Stimulated activated CD4-positive, alpha-beta T cell treated with anti-CD3 and anti-CD28 coated beads, Interleukin-4, amount 100 ng/mL, for 1 hour (primary cell): ENCODE measurements at regions not wholly inside any gene's neighbourhood (a gene's known extent, or its start where the extent isn't known, plus 50 kb on each side); places are given as distances from the start of the nearest gene placed in this dataset.
A peak's percentile ranks its signal among the peaks of the same experiment; 100 is the strongest.

Experiments
- DNase-seq: peaks from one replicate; pipeline ENCODE4 v3.0.0-alpha.2; 2020

DNA sequence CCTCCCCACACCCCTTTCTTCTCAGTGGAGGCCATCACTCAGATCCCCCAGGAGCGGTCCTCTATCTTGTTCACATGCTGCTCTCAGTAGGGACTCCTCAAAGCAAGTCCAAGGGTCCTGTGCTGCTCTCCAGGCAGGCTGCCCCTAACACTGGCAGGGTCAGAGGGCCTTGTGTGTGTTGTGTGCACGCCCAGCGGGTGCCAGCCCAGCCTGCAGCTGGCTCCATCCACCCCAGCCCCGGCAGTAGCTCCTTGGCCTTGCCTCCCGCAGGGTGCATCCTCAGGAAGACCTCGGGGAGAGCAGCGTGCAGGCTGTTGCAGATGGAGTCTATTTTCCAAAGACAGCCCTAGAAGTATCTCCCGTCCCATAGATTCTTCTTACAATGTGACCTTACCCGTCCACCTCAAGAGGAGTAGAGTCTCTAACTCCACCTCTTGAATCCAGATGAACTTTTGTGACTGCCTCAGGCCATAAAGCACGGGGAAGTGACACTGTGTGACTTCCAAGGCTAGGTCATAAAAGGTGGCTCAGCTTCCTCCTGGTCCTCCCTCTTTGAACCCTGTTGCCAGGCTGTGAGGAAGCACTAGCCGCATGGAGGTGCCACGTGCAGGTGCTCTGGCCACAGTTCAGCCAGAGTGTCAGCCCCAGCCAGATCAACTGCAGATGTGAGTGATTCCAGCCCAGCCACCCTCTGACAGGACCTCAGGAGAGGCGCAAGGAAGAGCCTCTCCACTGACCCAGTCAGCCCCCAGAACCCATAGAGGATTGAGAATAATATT, 531.6 kb downstream of the SHQ1 start:
- no peak for DNase-seq

DNA sequence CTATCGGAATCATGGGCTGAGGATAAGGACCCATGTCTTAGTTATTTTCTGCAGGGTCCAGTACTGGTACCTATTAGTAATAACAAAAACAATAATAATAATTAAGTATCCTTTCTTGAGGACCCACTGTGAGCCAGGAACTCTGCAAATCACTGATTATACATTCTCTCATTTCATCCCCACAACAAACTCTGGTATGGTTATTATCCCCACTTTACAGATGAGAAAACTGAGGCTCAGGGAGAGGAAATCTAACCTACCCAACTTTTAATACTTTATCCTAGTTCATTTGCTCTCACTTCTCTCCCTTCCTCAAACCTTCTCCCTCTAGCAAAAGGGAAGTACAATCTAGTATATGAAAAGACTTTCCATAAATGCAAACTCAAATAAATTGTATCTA, 528.4 kb upstream of the PROK2 start:
- DNase-seq: no peak

DNA sequence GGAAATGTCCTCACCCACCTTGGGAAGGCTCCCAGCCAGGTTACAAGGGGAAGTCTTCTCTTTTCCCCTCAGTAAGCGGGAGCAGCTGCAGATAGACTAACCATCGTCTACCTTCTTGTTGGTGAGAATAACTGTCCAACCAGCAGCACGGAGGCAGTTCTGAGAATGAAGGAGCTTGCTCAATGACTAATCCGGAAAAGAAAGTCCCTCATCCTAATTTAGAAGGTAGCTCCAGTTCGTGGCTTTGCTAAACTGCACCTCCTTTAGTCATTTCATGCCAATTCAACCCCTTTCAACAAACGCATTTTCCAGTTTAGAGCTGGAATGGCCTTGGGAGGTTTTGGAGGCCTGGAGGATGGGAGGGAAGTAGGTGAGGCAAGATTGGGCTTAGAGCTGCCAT, 527.4 kb upstream of the PROK2 start:
- no peak for DNase-seq

DNA sequence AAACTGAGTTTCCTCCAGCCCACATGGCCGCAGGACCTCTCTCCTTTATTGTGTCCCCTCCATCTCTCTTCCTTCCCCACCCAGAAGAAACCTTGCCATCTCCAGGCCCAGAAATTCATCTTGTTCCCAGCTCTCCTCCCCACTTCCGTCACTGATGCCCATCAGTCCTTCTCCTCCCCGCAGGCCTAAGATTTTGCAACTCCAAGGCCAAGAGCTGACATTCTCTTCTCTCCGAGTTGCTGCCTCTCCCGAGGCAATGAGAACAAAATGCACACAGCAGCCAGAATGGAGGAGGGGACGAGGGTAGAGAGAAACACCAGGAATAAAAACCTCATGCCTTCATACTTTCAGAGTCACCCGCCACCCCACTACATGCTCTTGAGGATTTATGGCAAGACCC, 526.5 kb upstream of the PROK2 start:
- DNase-seq: no peak

DNA sequence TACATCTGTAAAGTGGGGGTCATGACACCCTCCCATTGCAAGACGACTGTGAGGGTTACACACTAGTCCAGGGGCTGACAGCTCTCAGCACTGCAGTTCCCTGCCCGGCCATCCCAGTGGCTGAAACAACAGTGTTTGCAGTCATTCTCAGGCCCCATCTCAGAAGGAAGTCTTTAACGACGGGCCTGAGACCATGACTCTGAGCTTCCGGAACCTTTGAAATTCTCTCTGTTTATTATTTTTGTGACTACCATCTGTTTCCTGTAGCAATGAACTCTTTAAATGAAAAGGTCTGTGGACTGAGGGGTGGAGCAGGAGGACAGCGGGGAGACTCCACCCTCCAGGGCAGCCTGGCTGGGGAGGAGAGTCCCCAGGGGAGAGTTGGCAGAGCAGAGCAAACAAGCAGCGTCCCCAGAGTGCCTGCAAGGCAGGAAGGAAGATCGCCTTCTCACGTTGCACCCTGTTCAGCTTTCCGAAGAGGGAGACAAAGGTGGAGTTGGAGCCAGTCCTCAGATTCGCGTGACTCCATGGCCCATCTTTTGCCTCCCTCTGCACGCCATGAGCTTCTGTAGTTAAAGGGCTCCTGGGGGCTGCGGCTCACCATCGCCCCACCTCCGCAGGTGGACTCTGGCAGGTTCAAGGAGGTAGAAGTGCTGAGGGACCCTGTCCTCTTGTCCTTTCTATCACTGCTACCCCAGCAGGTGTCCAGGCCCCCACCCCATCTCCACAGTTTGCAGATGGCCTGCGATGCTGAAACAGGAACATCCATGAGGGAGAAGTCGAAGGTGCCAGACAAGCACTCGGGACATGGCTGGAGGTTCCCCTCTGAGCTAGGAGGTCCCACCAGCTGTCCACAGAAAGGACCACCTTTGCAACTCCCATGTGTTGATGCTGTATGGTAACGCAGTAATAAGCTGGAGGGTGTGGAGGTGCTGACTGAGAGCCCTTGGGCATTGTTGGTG, 525.8 kb upstream of the PROK2 start:
- peak; percentile 8 for DNase-seq

DNA sequence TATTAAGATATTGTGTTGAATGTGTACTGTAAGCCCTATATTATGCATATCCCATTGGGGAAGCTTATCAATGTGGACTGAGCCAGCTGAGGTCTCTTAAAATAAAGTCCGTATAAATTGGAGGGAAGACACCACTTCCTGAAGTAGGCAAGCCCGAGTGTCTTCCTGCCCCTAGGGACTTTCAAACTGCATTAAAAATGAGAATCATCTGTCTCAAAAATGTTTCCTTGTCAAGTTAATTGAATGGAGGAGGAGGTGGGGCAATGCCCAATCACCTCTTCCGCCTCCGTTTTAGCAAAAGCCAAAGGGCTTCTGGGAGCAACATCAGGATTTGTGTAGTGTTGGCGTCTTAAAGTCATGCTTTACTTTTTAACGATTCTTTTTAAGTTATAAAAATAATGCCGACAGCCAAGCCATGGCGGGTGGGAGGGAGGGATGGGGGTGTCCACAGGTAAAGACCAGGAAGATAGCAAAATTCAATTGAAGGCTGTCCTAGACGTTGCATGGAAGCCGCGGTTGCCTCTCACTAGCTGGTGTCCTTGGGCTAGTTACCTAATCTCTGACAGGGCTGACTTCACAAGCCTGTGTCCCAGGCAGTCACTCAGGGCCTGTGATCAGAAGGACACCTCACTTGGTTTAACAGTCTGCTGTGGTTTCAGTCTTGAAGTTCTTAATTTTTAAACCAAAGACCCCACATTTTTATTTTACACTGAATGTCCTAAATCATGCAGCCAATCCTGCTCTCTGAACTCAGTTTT, 524.9 kb upstream of the PROK2 start:
- DNase-seq: no peak

DNA sequence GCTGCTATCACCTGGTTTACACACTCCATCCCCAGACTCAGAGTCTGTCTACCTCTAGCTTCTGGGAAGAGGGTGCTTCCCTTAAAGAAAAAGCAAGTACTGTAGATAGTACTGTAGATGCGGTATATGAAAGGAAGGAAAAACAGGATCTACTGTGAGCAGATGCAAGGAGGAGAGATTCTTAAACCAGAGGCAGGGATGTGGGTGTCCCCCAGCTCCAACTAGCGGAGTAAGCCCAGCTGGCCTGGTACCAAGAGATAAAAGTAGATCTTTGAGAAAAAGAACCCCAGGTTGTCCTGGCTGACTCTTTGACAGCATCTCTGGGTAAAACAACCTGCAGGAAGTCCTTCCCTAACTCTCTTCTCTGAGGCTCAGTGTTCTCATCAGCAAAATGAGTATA, 523.7 kb upstream of the PROK2 start:
- DNase-seq: no peak

DNA sequence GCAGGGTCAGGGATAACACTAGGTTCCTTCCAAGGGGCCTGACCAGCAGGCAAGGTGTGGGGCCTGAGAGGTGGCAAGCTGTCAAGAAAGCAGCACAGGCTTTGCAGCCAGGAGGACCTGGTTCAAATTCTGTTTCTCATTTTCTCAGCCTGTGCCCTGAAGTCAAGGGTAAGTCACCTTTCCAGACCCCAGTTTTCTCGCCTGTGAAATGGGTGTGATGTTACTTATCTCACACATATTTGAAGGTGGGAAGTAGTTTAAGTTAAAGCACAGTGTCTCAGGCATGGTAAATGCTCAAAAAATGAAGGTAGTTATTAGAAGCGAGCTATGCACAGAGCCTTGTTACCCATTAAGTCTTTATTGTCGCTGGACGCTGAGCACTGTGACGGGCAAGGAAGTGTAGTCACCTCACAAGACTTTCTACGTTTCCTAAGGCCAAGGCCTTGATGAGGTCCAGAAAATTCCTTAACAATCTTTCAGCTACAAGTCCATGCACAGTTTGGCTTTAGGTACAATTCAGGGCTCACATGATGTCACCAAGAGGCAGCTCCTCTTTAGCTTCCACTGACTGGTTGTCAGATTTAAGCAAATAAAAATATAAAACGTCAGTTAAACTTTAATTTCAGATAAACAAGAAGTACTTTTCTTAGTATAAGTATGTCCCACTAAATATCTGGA, 522.6 kb upstream of the PROK2 start:
- no peak for DNase-seq

DNA sequence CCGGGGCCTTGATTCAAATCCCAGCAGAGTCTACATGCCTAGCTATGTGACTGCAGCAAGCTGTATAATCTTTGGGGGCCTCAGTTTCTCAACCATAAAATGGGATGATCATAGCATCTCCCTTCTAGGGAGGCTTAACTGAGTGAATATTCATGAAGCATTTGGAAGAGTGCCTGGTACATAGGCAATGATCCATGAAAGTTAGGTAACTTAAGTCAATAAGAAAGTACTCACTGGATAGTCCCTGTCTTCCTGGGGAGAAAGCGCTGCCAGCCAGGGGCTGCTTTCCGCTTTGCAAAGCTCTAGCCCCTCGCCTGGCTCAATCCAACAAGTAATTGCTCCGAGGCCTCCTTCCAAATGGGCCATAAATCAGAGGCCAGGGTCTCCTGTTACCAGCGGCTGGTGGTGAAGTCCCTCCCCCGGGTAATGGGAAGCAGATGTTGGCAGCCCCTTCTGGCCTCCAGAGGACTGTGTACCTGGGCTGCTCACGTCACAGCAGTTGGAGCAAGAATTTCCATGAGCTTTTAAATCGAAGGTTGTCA, 521.9 kb upstream of the PROK2 start:
- DNase-seq: no peak

DNA sequence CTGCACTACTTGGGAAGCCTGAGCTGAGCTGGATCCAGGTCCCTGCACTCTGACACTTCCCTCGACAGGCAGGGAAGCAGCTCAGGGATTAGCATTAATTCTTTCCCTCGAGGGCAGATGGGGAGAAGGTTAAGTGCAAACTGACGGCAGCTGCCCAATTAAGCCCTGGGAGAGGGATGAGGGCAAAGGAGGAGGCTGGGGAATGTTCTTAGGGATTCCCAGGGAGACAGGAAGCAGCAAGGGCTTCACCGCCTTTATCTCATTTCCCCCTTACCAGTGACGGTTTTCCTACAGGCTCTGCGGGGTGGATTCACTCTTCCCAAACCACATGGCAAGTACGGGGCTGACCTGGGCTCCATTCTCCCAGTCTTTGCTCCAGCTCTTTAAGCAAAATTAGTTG, 519.0 kb upstream of the PROK2 start:
- no peak for DNase-seq

DNA sequence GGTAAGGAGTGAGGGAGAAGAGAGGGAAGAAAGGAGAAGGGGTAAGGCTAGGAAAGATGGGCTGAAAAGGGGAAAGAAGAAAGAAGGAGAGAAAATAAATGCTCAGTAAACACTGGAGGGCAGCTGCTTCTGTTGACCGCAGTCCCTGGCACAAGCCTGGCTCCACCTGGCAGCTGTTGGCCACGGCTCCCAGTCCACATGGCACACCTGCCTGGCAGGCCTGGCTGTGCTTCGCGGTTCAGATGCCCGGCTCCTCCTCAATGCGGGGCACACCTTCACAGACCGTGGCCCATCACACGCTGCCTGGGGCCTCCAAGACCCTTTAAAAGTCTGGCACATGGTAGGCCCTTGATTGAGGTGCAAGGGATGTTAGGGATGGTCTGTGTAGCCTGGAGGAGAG, 516.8 kb upstream of the PROK2 start:
- no peak for DNase-seq

DNA sequence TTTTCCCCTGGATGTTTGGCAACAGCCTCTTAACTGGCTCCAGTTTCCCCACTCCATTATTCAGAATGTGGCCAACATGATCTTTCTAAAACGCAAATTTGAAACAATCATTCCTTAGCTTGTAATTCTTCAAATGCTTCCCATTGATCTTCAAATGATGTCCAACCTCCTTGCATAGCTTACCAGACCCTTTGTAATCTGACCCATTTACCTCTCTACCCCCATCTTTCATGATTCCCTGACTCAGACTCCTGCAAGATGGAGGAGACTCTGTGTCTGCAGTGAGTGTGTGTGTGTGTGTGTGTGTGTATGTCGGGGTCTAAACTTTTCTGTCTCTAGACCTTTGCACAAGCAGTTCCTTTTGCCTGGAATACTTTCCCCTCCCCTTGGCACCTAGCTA, 515.7 kb upstream of the PROK2 start:
- DNase-seq: no peak

DNA sequence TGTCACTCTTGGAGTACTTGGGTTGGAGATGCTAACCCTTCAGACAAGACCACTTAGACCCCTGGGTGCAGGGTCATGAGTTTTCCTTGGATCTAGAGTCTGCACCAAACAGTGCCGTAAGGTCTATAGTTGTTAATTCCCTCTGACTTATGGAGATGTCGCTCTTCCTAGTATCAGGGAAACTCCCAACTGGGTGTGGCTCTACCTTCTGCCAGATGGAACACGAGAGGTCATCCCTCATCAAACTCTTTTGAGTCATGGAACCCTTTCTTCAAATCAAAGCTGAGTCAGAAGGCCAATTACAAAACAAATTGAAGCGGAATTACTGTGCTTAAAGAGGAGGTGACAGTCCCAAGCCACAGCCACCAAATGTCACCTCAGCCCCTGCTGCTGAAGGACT, 514.9 kb upstream of the PROK2 start:
- no peak for DNase-seq

DNA sequence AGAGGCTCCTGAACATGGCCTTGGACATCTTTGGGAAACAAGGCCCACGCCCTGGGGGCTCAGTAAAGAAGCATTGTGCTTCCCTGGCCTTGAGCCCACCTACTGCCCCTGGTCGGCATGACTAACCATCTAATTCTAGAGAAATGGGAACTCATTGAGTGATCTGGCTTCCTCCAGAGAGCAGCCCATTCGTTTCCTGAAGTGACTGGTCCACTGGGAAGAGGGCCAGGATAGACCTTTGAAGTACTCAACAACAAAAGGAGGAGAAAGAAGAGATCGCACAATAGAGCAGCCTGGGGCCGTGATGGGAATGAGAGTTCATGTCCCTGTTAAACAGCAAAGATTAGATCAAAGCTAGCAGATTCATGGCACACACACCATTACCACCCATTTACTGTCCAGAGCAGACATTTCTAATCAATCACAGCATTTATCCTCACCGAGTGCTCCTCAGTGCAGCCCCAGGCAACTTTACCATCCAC, 514.4 kb upstream of the PROK2 start:
- no peak for DNase-seq

DNA sequence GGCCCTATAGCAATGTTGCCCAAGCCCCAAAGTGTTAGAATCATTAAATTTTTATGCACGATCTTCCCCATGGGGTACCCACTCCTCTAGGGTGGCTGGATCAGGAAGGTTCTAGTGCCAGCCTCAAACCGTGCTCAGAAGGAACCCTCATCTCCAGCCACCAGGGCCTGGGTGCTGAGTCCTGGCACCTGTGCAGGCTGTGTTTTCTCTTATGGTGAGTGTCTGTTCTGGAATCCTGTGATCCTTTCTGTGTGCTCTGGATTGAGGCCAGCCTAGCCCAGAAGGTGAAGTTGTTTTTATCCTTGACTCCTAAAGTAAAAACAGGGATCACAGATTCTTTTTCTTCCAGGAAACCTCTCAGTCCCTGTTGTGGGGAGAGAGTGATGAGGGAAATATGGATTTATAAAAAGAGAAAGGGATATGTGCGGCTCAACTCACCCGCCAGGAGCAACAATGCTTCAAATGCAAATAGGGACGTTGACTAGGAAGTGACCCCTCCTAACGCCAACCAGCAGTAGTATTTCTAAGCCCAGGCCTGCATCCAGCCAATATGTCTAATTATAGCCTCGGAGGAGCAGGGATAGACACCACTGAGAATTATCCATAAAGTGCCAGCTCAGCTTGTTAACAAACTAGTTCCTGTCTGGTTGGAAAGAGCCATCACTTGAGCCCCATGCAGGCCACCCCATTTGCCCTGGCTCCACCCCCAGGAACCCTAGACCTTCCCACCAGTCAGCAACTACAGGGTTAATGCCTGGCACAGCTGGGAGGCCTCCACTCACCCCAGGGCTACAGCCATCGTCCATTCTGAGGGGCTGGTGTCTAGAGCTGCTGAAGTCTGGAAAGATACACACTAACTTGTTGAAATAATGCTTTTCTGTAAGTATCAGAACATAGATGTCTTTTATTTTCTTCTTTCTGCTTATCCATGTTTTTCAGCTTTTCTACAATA, 513.5 kb upstream of the PROK2 start:
- no peak for DNase-seq

DNA sequence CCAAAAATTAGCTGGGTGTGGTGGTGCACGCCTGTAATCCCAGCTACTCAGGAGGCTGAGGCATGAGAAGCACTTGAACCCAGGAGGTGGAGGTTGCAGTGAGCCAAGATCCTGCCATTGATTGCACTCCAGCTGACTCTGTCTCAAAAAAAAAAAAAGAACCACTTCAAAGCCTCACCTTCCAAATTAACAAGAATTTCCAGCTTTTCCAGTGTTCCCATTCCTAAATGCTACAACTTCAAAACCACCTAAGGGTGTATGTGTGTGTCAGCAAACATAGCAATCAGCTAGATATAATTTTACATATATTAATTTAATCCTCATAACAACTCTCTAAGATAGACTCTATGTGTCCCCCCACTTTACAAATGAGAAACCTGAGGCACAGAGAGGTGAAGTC, 512.5 kb upstream of the PROK2 start:
- no peak for DNase-seq

DNA sequence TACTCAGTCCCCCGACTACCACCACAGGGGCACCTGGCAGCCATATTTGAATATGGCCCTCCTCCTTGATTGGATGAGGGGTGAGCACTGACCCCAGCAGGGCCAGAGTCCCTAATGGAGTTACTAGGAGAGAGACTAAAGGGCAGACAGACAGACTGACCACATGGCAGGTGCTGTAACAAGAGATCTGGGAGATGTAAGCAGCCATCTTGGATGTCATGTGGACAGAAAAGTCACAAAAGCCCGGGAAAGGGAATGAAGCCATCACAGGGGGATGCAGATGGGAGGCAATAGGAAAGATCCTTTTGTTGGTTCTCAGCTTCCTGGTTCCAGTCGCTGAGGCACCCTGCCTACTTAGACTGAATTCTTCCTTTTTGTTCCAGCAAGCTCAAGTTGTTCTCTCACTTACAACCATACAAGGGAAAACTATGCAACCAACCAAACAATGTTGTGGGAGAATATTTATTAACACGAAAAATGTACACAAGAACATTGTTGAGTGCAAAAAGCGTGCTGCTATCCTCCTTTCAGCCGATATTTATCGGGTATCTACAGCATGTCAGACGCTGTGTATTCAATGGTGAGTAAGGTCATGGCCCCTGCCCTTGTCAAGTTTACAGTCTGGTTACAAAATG, 511.6 kb upstream of the PROK2 start:
- DNase-seq: no peak

DNA sequence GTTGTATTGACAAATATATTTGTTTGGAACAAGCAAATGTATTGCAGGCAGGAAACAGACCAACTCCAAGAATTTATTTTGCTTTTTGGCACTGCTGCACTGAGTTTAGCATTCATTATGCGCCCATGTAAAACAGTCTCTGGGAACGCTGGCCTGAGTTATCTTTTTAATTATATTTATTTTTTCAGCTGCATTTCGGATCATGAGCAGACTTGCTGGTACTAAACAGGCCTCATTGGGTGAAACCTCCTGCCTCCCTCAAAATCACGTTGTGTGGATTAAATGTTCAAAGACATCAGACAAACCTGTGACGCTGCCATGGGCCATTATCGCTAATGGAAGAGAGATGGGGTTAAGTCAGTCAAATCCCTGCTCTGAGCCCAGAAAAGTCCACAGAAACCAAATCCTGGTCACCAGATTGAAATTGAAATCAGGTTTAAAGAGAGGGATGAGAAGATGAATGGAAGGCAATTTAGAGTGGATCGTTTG, 511.1 kb upstream of the PROK2 start:
- no peak for DNase-seq

DNA sequence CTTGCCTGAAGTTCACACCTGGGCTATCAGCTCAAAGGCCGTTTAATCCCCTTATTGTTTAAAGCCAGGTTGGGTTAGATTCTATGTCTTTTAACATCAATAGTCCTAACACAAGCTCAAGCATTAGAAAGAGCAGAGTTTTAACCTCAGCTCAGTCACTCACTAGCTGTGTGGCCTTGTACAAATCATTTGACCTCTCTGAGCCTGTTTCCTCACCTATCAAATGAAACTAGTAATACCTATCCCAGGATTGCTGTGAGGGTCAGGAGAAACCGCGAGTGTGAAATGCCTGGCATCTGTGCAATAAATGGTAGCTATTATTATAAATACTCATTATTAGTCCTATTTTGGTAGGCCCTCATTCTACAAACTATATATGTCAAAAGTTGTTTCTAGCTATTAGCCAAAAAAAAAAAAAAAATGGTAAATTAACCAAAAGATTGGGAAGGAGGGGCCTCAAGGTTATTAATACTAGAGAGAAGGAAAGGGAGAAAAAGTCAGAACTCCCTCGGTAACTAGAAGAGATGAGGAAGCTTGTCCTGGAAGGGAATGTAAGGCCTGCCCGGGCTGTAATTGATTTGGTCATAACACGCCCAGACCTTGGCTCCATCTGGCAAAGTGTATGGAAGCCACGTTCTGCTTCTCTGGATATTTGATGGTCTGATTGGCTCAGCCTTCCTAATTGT, 510.5 kb upstream of the PROK2 start:
- DNase-seq: no peak
